Activated CD4-positive, alpha-beta T cell treated with anti-CD3 and anti-CD28 coated beads, Interleukin-2, Interleukin-6, amounts not matched to agents 100 ng/mL and 50 ng/mL, durations not matched to agents 16 hours and 8 hours (primary cell): ENCODE measurements at regions not wholly inside any gene's neighbourhood (a gene's known extent, or its start where the extent isn't known, plus 50 kb on each side); places are given as distances from the start of the nearest gene placed in this dataset.

Experiments
- DNase-seq: peaks from one replicate; pipeline ENCODE4 v3.0.0-alpha.2; 2020

DNA sequence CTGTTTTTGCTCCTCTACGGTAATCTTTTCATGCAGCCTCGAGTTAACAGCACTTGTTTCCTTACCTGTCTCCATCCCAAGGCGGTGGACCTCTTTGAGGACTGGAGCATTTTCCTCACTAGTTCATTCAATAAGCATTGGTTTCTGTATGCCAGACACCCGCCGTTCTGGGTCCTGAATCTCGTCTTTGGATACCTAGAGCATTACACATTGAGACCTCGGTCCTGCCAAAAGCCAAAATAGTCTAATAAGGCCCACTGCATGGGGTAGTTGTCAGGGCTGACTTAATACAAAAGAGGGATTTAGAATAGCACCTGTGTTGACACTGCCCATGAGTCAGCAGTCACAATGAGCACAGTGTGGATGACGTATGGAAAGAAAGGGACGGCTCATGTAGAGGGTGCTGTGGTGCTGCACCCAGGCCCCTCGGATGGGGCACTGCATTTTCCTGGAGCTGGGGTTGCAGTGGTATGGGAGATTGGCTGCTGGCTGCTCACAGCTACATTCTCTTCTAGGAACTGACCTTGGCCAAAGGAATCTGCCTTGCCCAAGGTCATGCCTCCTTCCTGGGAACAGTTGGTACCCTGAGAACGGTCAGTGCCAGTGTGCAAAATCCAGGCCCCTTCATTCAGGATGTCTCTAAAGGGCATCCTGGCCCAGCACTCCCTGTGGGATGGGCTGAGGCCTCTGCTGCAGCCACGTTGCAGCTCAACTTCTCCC is 126.9 kb upstream of the NCK2 start:
- DNase-seq = no peak

DNA sequence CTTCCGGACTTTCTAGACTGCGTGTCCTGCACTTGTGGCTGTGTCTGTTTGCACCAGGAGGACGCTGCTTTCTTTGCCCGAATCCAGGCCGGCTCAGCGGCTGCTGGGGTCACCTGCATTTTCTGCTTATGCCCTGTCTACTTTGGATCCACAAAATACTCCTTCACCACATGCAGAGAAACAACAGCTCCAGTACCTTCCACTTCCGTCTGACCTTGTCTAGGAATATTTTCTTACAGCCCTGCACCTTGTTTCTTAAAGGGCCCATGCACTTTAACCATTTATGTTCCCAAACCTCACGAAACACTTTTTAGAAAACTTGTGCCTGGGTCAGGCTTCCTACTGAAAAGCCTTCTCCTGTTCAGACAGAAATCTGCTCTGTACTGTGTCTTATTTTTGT is 129.4 kb upstream of the NCK2 start:
- DNase-seq = no peak

DNA sequence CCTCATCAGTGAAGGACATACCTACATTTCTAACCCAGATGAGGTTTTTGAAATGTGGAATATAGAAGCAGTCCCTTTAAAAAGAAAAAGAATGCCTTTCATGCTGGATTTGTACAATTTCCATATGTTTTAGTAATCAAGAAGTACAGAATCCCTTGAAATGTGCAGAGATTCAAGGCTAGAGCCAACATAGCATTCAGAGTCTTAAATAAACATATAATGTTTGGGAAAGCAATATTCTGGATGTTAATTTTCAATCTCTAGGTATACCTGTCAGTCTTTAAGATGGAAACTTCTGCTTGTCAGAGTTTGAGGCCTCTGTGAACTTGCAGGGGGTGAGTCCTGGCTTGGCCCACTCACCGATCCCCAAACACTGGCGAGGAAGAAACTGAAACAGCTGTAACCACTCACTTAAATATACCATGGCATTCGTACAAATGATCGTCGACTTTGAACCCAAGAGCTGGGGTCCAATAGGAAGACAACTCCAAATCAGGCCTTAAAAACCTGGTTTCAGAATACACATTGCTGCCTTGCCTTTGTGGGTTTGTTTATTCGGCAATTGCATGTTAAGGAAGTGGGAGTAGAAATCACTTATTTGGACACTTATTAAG is 132.8 kb upstream of the NCK2 start:
- DNase-seq = no peak

DNA sequence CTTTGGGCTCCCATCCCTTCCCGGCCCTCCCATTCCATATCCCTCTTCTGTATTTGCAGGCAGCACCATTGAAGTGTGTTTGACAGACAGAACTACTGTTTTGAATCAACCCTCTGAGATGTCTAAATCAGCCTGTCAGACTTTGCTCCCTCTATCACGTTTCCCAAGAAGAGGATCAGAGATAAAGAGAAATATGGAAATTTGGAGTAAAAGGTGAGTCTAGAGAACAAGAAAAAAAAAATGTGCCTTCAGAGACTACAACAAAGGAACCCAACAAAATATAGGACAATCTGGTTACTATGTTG is 133.4 kb upstream of the NCK2 start:
- DNase-seq = no peak

DNA sequence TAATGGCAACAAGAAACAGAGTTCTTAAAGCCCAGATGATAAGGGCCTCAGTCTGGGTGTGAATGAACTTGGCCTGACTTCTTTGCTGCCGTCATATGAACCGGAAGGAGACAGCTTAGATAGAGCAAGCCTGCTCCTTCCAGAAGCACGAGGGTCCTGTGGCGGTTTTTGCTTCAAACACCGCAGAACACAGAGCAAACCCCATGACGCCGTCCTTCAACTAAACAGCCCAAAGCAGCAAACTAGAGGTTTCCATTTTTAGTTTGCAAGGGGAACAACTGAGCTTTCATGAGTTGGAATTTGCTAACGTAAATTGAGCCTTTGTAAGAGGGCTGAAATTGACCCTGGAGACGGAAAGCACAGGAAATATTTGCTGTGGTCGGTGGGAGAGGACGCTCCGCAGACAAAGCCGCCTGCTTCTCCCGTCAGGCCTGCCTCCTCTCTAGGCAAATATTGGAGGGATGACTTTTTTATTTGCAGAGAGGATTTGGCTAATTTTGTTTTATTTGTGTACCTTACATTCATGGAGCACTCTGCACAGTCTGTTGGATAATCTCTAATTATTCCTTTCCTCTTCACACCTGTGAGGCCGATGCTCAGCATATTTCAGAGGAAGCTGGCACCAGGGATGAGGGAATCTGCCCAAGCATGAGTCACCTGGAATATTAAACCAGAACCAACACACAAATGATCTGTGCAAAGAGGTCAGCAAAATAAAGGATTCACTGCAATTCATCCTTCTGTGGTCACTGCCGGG is 134.0 kb upstream of the NCK2 start:
- no peak for DNase-seq

DNA sequence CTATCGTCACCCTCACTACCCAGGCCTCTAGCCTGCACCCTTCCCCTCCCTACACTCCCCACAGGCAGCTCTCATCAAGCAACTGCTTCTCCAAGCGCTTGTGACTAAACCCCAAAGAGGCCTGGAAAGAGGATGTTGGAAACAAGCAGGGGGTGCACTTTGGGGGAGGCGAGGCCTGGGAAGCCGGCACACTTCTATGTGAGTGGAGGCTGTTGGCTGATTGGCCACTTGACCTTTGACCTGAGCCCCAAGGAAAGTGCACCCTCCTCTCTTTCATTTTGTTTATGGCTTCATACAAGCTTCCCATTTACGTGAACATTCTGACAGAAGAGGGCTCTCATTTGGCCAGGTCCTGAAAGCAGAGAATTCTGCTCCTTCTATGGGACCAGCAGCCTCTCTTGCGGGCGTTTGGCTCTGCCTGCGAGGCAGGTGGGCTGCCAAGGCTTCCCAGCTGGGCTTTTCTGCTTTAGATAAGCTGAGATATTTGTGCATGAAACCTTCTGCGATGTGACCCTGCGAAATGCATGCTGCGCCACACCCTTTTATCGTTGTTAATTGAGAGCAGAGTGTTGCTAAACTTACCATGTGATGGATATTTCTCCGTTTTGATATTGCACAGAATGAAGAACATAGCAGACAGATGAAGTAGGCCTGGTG is 134.8 kb upstream of the NCK2 start:
- no peak for DNase-seq

DNA sequence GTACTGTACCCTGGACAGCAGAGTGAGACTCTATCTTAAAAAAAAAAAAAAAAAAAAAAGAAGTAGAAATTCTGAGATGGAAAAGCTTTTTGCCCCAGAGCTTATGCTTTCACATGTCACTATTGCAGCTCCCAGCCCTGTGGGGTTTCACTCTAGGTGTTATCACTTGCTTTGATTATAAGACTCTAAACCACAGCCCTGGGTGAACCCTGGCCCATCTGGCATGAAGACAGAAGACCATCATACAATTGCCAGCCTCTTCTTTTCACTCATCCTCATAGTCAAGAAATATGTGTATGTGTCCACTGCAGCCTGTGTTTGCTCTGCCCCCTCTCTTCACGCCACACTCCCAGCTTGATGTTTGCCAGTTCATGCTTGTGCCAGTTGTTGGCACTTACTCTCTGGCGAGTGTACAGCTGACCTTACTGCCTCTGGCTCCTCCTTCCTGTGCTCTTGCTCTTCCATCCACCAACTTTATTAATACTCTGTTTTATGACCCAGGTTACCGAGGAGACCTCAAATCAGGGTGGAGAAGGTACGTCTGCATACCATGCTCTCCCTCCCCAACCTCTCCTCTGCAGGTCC is 136.7 kb upstream of the NCK2 start:
- no peak for DNase-seq

DNA sequence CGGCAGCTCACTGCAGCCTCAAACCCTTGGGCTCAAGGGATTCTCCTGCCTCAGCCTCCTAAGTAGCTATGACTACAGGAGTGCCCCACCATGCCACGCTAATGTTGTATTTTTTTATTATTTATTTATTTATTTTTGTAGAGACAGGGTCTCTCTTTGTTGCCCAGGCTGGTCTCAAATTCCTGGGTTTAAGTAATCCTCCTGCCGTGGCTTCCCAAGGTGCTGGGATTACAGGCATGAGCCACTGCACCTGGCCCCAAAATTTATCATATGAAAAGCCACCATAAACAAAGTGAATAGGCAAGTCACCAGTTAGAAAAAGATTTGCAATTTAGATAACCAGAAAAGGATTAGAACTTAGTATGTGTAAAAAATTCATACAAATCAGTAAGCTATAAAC is 138.6 kb upstream of the NCK2 start:
- DNase-seq = no peak

DNA sequence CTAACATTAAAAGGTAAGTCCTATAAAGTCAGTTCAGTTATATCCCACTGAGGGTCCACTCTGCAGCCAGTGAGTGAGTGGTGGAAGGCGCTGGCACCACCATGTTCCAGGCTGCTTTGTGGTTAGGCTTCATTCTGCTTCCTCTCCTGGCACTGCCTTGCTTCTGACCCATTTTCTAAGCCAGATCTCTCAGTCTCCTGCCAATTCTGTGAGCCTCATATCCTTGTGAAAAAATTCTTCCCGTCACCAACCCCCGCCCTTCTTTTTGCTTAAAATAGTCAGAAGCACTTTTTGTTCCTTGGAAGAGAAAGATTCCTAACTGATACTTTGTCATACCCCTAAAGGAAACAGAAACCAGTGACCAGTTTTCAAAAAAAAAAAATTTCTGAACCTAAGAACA is 139.8 kb upstream of the NCK2 start:
- DNase-seq = no peak

DNA sequence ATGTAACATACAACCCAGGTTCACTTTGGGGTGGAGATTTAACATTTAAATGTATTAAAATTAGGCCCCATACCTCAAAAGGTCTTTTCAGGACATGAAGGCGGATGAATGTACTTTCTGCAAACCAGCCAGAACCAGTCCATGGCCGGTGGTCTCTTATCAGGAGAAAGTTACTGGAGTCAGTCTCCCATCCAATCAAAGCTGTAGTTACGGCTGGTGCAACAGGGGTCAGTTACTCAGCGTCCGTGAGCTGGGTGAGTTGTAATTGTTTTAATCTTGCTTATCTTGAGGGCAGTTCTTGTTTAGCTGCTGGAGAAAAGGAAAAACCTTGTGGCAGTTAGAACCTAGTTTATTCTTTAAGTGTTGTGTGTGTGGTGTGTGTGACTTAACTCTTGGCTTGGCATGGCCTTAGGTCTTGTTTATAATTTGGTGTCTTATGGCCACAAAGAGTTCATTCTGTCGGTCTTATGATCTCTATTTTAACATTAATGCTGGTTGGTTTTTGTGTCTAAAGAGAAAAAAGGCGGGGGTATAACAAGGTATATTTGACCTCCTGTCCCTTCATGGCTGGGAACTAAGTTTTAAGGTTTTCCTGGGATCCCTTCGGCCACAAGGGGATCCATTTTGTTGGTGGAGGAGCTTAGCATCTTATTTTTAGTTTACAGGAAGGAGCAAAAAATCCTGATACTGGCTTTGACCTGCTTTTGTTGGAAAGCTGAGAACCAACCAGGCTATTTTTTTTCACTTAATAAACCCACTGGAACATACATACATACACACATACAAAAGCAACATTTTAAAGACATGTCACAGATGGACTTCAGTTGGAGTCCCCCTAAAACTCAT is 143.5 kb upstream of the NCK2 start:
- DNase-seq = no peak

DNA sequence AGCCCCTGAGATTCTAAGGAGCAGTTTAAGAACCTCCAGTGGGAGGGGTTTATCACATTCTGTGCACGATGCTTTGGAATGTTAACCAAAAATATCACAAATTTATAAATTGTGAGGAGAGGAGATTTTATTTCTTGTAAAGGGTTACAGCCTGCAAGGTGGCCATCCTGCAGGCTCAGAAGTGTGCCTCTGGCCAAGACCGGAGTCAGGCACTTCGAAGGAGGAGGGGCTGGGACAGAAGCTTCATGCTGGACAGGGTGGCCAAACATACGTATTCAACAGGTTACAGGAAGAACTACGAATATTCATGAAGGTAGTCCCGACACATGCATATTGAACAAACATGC is 144.1 kb upstream of the NCK2 start:
- DNase-seq = no peak

DNA sequence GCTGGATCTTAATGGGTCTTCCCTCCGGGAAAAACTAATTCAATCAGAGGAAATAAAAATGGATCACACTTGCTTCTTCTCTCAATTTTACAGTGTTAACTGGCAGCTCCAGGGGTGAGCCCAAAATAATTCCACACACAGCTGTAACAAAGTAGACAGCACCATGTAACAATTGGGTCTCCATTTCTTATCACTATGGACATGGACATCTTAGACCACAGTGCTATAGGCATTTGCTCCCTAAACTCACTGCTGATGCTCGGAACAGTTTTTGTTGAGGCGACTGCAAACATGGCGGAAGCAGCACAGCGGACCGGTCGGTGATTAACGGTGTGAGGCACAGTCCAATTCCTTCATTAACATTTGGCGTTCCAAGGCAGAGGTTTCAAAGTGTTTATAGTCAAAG is 144.7 kb upstream of the NCK2 start:
- DNase-seq = no peak

DNA sequence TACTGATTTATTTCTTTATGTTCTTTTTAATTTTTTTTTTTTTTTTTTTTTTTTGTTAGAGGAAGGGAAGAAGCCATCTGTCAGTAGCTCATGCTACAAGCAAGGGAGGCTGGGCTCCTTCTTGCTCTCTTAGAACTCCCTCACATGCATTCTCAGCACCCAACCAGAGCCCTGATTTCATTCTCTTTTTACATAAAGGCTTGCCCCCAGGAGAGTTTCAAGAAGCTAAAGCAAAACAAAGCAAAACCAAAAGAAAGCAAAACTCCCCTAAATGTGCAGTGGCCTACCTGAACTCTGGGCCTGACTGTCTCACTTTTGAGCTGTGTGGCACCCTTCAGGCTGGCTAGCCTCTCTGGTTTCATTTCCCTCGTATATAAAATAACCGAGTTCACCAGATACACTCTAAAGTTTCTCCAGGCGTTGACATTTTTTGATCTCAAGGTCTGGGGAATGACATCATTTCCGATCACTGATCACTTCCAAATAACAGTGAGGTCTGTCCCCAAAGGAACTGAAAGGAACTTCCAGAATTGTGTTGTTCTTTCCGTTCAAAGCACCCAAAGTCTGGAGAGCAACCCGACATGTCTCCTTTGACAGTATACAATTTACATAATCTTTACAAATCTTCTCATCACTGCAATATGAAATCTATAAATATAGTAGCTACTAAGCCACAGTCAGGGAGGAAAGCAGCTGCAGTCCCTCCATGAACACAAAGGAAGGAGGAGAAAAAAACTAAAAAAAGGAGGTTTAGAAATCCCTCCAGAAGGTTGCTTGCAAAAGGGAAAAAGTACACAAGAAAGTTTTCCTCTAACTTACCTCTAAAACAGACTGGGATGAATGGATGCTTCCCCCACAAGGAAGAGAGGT is 145.6 kb upstream of the NCK2 start:
- no peak for DNase-seq

DNA sequence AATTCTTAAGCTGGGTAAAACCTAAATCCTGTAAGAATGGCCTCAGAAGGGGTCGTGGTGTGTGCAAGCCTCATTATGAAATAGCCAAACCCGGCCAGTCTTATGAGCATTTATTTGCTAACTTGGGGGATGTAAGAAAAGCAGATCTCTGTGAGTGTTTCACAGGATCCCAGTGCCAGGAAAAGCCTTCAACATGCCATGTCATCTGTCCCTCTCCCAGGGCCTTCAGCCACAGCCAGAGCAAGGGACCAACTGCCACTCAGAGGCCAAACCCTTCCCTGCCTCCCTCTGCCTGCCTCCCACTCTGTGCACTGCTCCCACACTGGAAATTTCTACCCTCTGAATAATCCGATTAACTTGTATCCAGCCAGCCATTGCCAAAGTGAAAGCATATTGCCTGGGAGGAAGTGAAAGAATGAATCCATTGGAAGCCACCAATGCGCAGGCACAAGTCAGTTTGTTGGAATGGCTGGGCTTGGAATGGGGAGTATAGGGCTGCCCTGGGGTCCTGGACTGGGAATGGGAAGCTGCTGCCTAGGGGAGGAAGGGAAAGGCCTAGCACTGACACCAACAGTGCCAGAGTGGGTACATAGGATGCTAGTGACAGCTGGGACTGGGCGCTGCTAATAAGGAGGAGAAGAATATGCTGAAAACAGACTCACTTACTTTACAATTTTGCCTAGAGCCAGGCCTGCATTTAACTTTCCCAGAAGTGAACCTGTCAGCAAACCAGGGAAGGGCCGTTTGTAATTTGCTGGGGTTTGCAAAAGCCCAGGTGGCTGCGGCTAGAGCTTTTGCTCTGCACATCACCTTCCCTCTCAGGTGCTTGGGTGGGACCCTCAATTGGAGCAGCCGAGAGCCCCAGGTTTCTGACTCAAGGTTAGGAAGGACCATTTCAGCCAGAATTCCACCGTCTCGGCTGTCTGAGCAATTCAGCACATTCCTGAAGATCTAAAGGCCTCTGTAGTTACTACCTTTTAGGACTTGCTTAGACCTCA is 146.6 kb upstream of the NCK2 start:
- DNase-seq = no peak

DNA sequence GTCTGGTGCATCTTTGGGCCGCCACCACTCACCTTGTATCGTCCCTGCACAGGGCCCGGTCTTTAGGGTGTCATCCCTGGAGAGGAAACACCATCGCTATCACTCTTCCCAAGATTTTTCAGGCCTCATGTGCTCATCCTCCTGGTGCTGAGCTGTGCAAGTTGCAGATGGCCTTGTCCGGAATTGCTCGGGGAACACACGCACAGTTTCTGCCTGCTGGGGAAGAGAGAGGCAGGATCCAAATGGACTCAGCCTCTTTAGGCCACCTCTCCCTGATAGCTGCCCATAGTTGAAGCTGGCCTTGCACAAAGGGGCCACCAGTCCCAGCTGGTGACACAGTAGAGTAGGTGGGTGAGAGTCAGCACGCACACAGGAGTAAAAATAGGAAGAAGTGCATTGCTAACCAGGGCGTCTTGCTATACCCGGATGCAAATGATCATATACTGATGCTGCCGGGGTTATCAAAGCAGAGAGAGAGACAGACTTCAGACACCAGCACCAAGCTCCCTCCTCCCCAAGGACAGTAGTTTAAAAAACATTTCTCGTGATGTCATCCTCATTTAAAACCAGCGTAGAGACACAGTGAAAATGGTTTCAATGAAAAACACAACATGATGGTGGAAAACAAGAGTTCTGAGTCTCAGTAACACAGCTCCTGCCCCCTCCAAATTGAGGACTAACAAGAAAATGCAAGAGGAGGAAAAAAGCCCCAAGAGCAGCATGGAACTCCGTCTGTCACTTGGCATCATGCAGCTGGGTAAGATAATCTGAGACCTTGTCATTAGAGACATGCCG is 147.5 kb upstream of the NCK2 start:
- DNase-seq = no peak

DNA sequence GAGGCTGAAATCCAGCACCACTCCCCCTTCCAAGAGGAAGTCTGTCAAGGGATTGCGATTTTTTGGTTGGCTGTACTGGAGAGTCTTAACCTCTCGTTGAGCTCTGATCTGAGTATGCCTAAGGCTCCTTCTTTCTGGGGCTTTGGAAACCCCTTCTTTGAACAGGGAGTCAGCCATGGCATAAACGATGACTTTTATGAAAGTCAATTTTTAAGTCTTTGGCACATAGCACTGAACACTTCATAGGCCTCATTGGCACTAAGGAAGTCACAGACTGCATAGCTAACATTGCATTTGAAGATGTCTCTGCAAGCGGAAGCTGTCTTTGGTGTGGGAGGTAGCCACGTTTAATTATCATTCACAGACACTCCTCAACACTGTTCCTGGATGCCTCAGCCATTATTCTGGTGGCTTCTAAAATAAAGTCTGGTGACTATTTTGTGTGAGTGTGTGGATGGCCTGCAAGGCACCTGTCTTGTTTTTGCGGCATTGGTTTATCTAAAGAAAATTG is 148.2 kb upstream of the NCK2 start:
- DNase-seq = no peak

DNA sequence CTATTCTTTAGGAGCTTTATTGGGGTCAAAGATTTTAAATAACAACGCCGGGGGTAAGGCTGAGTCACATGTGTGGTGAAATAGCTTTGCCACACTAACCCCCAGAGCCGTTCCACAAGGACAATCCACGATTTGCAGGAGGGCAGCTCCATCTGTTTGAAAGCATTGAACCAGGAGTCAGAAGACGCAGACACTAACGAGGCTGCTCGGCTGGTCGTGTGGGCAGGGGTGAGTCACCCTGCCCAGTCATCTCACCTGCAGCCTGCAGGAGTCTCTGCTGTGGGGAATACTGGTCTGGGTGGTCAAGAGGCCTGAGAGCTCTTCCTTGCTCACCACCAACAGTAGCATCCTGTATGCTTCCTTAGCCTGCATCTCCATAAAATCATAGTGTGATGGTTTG is 149.2 kb upstream of the NCK2 start:
- DNase-seq = no peak

DNA sequence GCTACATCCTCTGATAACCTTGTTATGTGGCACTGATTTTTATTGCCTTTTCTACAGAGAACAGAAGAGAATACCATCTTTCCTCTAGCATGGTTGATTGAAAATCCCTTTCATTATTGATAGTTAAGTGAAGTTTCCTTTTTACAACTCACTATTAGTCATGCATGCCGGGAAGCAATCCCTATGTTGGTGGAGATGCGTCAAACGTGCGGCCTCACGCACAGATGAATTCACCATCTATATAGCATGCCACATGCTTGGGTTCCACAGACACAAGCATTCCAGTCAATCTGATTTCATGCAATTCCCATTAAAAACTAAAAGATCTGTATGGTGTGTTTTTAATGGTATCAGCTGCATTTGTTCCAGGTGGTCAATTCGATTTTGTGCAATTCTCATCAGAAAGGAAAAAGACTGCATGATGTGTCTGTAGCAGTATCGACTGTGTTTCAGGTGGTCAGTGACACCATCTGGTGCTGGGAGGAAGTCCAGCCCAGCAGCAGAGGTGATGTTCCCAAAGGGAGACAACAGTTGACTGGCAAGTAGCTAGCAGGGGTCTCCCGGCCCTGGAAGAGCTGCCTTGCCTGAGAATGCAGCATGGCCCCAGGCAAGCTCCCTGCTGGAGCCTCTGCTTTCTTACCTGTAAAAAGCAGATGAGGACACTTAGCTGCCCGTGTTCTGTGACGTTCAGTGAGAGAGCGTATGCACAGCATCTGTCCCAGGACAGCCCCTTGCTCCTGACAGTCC is 151.3 kb upstream of the NCK2 start:
- no peak for DNase-seq

DNA sequence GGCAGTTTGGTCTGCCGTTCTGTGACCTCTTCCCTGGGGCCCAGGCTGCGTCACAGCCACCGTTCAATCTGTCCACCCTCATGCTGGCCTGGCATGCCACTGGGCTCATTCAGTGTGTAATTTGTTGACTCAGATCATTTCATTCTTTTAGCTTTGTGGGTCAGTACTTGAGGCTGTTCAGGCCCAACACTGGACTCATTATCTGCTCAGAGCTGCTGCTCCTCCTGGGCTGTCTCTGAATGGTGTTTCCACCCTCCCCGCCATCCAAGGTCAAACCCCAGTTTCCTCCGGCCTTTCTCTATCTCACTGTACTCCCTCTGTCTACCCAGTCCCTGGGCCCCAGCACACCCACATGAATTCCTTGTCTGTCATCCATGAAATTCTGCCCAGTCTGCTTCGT is 152.4 kb upstream of the NCK2 start:
- no peak for DNase-seq
